WTC11 (cell line): ENCODE measurements at regions not wholly inside any gene's neighbourhood (a gene's known extent, or its start where the extent isn't known, plus 50 kb on each side); places are given as distances from the start of the nearest gene placed in this dataset.

Source experiments
- ATF3 ChIP-seq: sonication (generic); formaldehyde crosslinking; conservative IDR thresholded peaks from 2 replicates; pipeline ENCODE4 v1.8.1; 2022; ENCODE audit warnings: mild to moderate bottlenecking, missing genetic modification reagents
- CREM ChIP-seq: sonication (generic); formaldehyde crosslinking; IDR thresholded peaks from 2 replicates; pipeline ENCODE4 v1.8.1; 2022; ENCODE audit warnings: mild to moderate bottlenecking, missing genetic modification reagents, moderate library complexity
- CTCF ChIP-seq: fragments of 200-600 bp; IDR thresholded peaks from 2 replicates; pipeline ENCODE4 v1.8.0; 2022; ENCODE audit warnings: antibody characterized with exemption
- FOXK1 ChIP-seq: sonication (generic); formaldehyde crosslinking; IDR thresholded peaks from 2 replicates; pipeline ENCODE4 v1.8.0; 2022; ENCODE audit warnings: mild to moderate bottlenecking, moderate library complexity, missing genetic modification reagents
- IRF1 ChIP-seq: sonication (generic); formaldehyde crosslinking; IDR thresholded peaks from 2 replicates; pipeline ENCODE4 v1.8.0; 2023; ENCODE audit warnings: missing genetic modification reagents
- JUN ChIP-seq: sonication (generic); formaldehyde crosslinking; IDR thresholded peaks from 2 replicates; pipeline ENCODE4 v1.8.0; 2023; ENCODE audit warnings: mild to moderate bottlenecking, missing genetic modification reagents
- KAT7 ChIP-seq: sonication (generic); formaldehyde crosslinking; IDR thresholded peaks from 2 replicates; pipeline ENCODE4 v1.8.1; 2023; ENCODE audit warnings: missing genetic modification reagents, mild to moderate bottlenecking, borderline replicate concordance
- PRDM15 ChIP-seq: sonication (generic); formaldehyde crosslinking; IDR thresholded peaks from 2 replicates; pipeline ENCODE4 v1.8.0; 2022; ENCODE audit warnings: missing genetic modification reagents
- TF ChIP-seq, protein P1 (sequence below): sonication (generic); formaldehyde crosslinking; IDR thresholded peaks from 2 replicates; pipeline ENCODE4 v1.8.0; 2022; ENCODE audit warnings: mild to moderate bottlenecking, missing genetic modification reagents
- TF ChIP-seq, protein P2 (sequence below): sonication (generic); formaldehyde crosslinking; IDR thresholded peaks from 2 replicates; pipeline ENCODE4 v1.8.0; 2022; ENCODE audit warnings: mild to moderate bottlenecking, missing genetic modification reagents
- TF ChIP-seq, protein P3 (sequence below): sonication (generic); formaldehyde crosslinking; IDR thresholded peaks from 2 replicates; pipeline ENCODE4 v1.8.1; 2022; ENCODE audit warnings: missing genetic modification reagents, borderline replicate concordance

- TF ChIP-seq, protein P1, sequence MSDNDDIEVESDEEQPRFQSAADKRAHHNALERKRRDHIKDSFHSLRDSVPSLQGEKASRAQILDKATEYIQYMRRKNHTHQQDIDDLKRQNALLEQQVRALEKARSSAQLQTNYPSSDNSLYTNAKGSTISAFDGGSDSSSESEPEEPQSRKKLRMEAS (CRISPR knock-in tag) = no peak
- no peak for TF ChIP-seq FOXK1 (CRISPR knock-in tag)
- no peak for TF ChIP-seq KAT7 (CRISPR knock-in tag)
- no peak for TF ChIP-seq CREM
- no peak for TF ChIP-seq ATF3 (CRISPR knock-in tag)
- TF ChIP-seq IRF1 (CRISPR knock-in tag) = no peak
- TF ChIP-seq, protein P2, sequence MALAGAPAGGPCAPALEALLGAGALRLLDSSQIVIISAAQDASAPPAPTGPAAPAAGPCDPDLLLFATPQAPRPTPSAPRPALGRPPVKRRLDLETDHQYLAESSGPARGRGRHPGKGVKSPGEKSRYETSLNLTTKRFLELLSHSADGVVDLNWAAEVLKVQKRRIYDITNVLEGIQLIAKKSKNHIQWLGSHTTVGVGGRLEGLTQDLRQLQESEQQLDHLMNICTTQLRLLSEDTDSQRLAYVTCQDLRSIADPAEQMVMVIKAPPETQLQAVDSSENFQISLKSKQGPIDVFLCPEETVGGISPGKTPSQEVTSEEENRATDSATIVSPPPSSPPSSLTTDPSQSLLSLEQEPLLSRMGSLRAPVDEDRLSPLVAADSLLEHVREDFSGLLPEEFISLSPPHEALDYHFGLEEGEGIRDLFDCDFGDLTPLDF (CRISPR knock-in tag) = no peak
- TF ChIP-seq PRDM15 (CRISPR knock-in tag) = no peak
- TF ChIP-seq, protein P3, sequence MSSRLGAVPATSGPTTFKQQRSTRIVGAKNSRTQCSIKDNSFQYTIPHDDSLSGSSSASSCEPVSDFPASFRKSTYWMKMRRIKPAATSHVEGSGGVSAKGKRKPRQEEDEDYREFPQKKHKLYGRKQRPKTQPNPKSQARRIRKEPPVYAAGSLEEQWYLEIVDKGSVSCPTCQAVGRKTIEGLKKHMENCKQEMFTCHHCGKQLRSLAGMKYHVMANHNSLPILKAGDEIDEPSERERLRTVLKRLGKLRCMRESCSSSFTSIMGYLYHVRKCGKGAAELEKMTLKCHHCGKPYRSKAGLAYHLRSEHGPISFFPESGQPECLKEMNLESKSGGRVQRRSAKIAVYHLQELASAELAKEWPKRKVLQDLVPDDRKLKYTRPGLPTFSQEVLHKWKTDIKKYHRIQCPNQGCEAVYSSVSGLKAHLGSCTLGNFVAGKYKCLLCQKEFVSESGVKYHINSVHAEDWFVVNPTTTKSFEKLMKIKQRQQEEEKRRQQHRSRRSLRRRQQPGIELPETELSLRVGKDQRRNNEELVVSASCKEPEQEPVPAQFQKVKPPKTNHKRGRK (CRISPR knock-in tag) = no peak
- TF ChIP-seq CTCF = no peak
- no peak for TF ChIP-seq JUN
Observed at GRCh38 chr5:18607570-18607969, 973.3 kb downstream of the TAF11L14 start.
